ENCODE measurements at regions not wholly inside any gene's neighbourhood (a gene's known extent, or its start where the extent isn't known, plus 50 kb on each side); places are given as distances from the start of the nearest gene placed in this dataset.
A peak's percentile ranks its signal among the peaks of the same experiment; 100 is the strongest.

- TF ChIP-seq CTCF (IDR thresholded peaks at IDR 0.05 in 4 of 5, conservative IDR thresholded peaks at IDR 0.05 in 1 of 5) = peak; percentile 24 to 71 (median 41)
- TF ChIP-seq POLR2A (IDR thresholded peaks at IDR 0.05) = no peak
Measured at GRCh38 chr7:35424869-35425495, 171.1 kb upstream of the TBX20 start.

Data from gastrocnemius medialis (tissue), 4 donors.